Neural cell (in vitro differentiated cells): ENCODE measurements at regions not wholly inside any gene's neighbourhood (a gene's known extent, or its start where the extent isn't known, plus 50 kb on each side); places are given as distances from the start of the nearest gene placed in this dataset.

Experiments used
- CTCF ChIP-seq: fragments of 450-650 bp; IDR thresholded peaks from 2 replicates; pipeline ENCODE4 v1.5.1; 2014; ENCODE audit warnings: antibody characterized with exemption, mild to moderate bottlenecking, moderate library complexity; ENCODE audit not compliant: poor library complexity, severe bottlenecking
- EP300 ChIP-seq: fragments of 450-650 bp; conservative IDR thresholded peaks from 2 replicates; pipeline ENCODE4 v1.6.1; 2014; ENCODE audit warnings: antibody characterized with exemption, mild to moderate bottlenecking, moderate library complexity; ENCODE audit not compliant: poor library complexity, severe bottlenecking
- EZH2 ChIP-seq: fragments of 200-600, 300-800 bp; shearing (Covaris generic), sonication (generic); IDR thresholded peaks from 2 replicates; pipeline ENCODE4 v1.6.1; 2014; ENCODE audit warnings: antibody characterized with exemption, low read length, borderline replicate concordance, mild to moderate bottlenecking; ENCODE audit not compliant: insufficient read depth, poor library complexity, severe bottlenecking
- MXI1 ChIP-seq: fragments of 450-650 bp; conservative IDR thresholded peaks from 2 replicates; pipeline ENCODE4 v1.6.1; 2014; ENCODE audit warnings: antibody characterized with exemption, mild to moderate bottlenecking; ENCODE audit not compliant: poor library complexity, severe bottlenecking
- POLR2AphosphoS5 ChIP-seq: IDR thresholded peaks from 2 replicates; pipeline ENCODE4 v1.6.1; 2012
- RAD21 ChIP-seq: fragments of 450-650 bp; conservative IDR thresholded peaks from 2 replicates; pipeline ENCODE4 v1.6.1; 2014; ENCODE audit warnings: antibody characterized with exemption, mild to moderate bottlenecking, moderate library complexity

- TF ChIP-seq CTCF, result no peak
- no peak for TF ChIP-seq EZH2
- TF ChIP-seq EP300, result no peak
- no peak for TF ChIP-seq RAD21
- TF ChIP-seq POLR2AphosphoS5, result no peak
- no peak for TF ChIP-seq MXI1
These were observed 389.7 kb downstream of the LMO4 start for GRCh38 chr1:87718241-87718950.
